ENCODE measurements at regions not wholly inside any gene's neighbourhood (a gene's known extent, or its start where the extent isn't known, plus 50 kb on each side); places are given as distances from the start of the nearest gene placed in this dataset.

GRCh38 chr7:9241826-9242225 lies 808.4 kb downstream of the NXPH1 start:
- no peak overlapping the region for H3K27ac Mint-ChIP-seq

GRCh38 chr7:9242636-9243035 lies 809.2 kb downstream of the NXPH1 start:
- no CpG with 5 or more reads among the region's 3 CpGs for WGBS (ENCODE audit: insufficient coverage)
- DNase-seq (no peak), ATAC-seq (replicated peaks in 1 of 4) (no peak)
- no peaks in the 10 kb centered on the region for H3K4me1 Mint-ChIP-seq
- no peaks in the 10 kb centered on the region for H3K27me3 ChIP-seq (replicated peaks in 1 of 2; ENCODE audit: control insufficient read depth in 2 of 2, extremely low read depth in 1 of 2, insufficient read depth in 2 of 2, low read length in 1 of 2)
- peaks cover 10 to 21% (median 13%) of the 10 kb centered on the region in 3 donors for H3K9me3 Mint-ChIP-seq
- no peak overlapping the region for H3K4me3 Mint-ChIP-seq
- CTCF ChIA-PET: no interaction called here
- no peaks in the 10 kb centered on the region for H3K27me3 Mint-ChIP-seq
- no peaks in the 10 kb centered on the region for H3K4me1 ChIP-seq (ENCODE audit: control insufficient read depth in 1 of 2, extremely low read depth in 1 of 2, insufficient read depth in 2 of 2, low read length in 2 of 2)
- no peak overlapping the region for H3K27ac Mint-ChIP-seq
- POLR2A ChIA-PET: no interaction called here
- H3K36me3 ChIP-seq (ENCODE audit: control insufficient read depth in 2 of 2, extremely low read depth in 1 of 2, insufficient read depth in 1 of 2, low read length in 1 of 2): no peaks in the 10 kb centered on the region
- no peaks in the 10 kb centered on the region for H3K36me3 Mint-ChIP-seq
- no peak overlapping the region for H3K4me3 ChIP-seq (ENCODE audit: control insufficient read depth in 1 of 2, extremely low read depth in 1 of 2, low read length in 1 of 2)
- H3K27ac ChIP-seq (ENCODE audit: low read length): no peak overlapping the region
- no peaks in the 10 kb centered on the region for H3K9me3 ChIP-seq

More at GRCh38 chr7:9241826-9242225, 808.4 kb downstream of the NXPH1 start:
- H3K9me3 Mint-ChIP-seq: peaks cover 10 to 20% (median 13%) of the 10 kb centered on the region in 3 donors
- no peak overlapping the region for H3K4me3 Mint-ChIP-seq
- WGBS (ENCODE audit: insufficient coverage): no CpG with 5 or more reads among the region's 1 CpG
- H3K27ac ChIP-seq (ENCODE audit: low read length): no peak overlapping the region
- no peaks in the 10 kb centered on the region for H3K36me3 Mint-ChIP-seq
- no peak overlapping the region for H3K4me3 ChIP-seq (ENCODE audit: control insufficient read depth in 1 of 2, extremely low read depth in 1 of 2, low read length in 1 of 2)
- no peak for ATAC-seq (replicated peaks in 1 of 4)
- ChIA-PET POLR2A (no interaction called here), CTCF (interaction anchor here in 1 of 2 donors (0.8 kb wide), 1 partner anchor 10 kb away, joined by 3 read pairs; no protein-coding TSS in a partner anchor)
- H3K9me3 ChIP-seq: no peaks in the 10 kb centered on the region
- H3K4me1 Mint-ChIP-seq: no peaks in the 10 kb centered on the region
- no peaks in the 10 kb centered on the region for H3K36me3 ChIP-seq (ENCODE audit: control insufficient read depth in 2 of 2, extremely low read depth in 1 of 2, insufficient read depth in 1 of 2, low read length in 1 of 2)
- no peaks in the 10 kb centered on the region for H3K4me1 ChIP-seq (ENCODE audit: control insufficient read depth in 1 of 2, extremely low read depth in 1 of 2, insufficient read depth in 2 of 2, low read length in 2 of 2)
- H3K27me3 Mint-ChIP-seq: no peaks in the 10 kb centered on the region
- no peaks in the 10 kb centered on the region for H3K27me3 ChIP-seq (replicated peaks in 1 of 2; ENCODE audit: control insufficient read depth in 2 of 2, extremely low read depth in 1 of 2, insufficient read depth in 2 of 2, low read length in 1 of 2)
- no peak for DNase-seq

GRCh38 chr7:9250876-9251275 lies 817.5 kb downstream of the NXPH1 start:
- no peaks in the 10 kb centered on the region for H3K4me1 Mint-ChIP-seq
- POLR2A ChIA-PET: no interaction called here
- Histone ChIP-seq H3K27me3 (replicated peaks in 1 of 2; ENCODE audit: control insufficient read depth in 2 of 2, extremely low read depth in 1 of 2, insufficient read depth in 2 of 2, low read length in 1 of 2) (no peaks in the 10 kb centered on the region), H3K4me3 (ENCODE audit: control insufficient read depth in 1 of 2, extremely low read depth in 1 of 2, low read length in 1 of 2) (peak overlapping the region in 1 of 2 donors; percentile 3), H3K9me3 (peaks cover 2% of the 10 kb centered on the region), H3K4me1 (ENCODE audit: control insufficient read depth in 1 of 2, extremely low read depth in 1 of 2, insufficient read depth in 2 of 2, low read length in 2 of 2) (no peaks in the 10 kb centered on the region), H3K27ac (ENCODE audit: low read length) (no peak overlapping the region), H3K36me3 (ENCODE audit: control insufficient read depth in 2 of 2, extremely low read depth in 1 of 2, insufficient read depth in 1 of 2, low read length in 1 of 2) (no peaks in the 10 kb centered on the region)
- H3K27ac Mint-ChIP-seq: no peak overlapping the region
- no peaks in the 10 kb centered on the region for H3K36me3 Mint-ChIP-seq
- H3K9me3 Mint-ChIP-seq: peaks cover 23 to 26% (median 24%) of the 10 kb centered on the region in 3 donors
- DNase-seq: no peak
- H3K4me3 Mint-ChIP-seq: no peak overlapping the region
- no peaks in the 10 kb centered on the region for H3K27me3 Mint-ChIP-seq
- WGBS (ENCODE audit: insufficient coverage): 70% methylated on average over 3 of the region's 4 CpGs
- CTCF ChIA-PET: no interaction called here
- no peak for ATAC-seq (replicated peaks in 1 of 4)

GRCh38 chr7:9264395-9264794 lies 831.0 kb downstream of the NXPH1 start:
- H3K27me3 Mint-ChIP-seq: no peaks in the 10 kb centered on the region
- Histone ChIP-seq H3K27me3 (replicated peaks in 1 of 2; ENCODE audit: control insufficient read depth in 2 of 2, extremely low read depth in 1 of 2, insufficient read depth in 2 of 2, low read length in 1 of 2) (no peaks in the 10 kb centered on the region), H3K36me3 (ENCODE audit: control insufficient read depth in 2 of 2, extremely low read depth in 1 of 2, insufficient read depth in 1 of 2, low read length in 1 of 2) (no peaks in the 10 kb centered on the region), H3K4me1 (ENCODE audit: control insufficient read depth in 1 of 2, extremely low read depth in 1 of 2, insufficient read depth in 2 of 2, low read length in 2 of 2) (no peaks in the 10 kb centered on the region), H3K27ac (ENCODE audit: low read length) (no peak overlapping the region), H3K9me3 (no peaks in the 10 kb centered on the region), H3K4me3 (ENCODE audit: control insufficient read depth in 1 of 2, extremely low read depth in 1 of 2, low read length in 1 of 2) (no peak overlapping the region)
- H3K36me3 Mint-ChIP-seq: no peaks in the 10 kb centered on the region
- no peak overlapping the region for H3K27ac Mint-ChIP-seq
- 50% methylated on average over 2 of the region's 3 CpGs for WGBS (ENCODE audit: insufficient coverage)
- DNase-seq (no peak), ATAC-seq (replicated peaks in 1 of 4) (no peak)
- no peaks in the 10 kb centered on the region for H3K4me1 Mint-ChIP-seq
- H3K4me3 Mint-ChIP-seq: no peak overlapping the region
- POLR2A ChIA-PET: no interaction called here
- peaks cover 15 to 22% (median 18%) of the 10 kb centered on the region in 3 donors for H3K9me3 Mint-ChIP-seq
- CTCF ChIA-PET: no interaction called here

- ATAC-seq (replicated peaks in 1 of 4) (no peak), DNase-seq (no peak)
- POLR2A ChIA-PET: no interaction called here
- Mint-ChIP-seq H3K9me3 (peaks cover 0 to 5% (median 3%) of the 10 kb centered on the region in 3 donors), H3K4me1 (no peaks in the 10 kb centered on the region), H3K4me3 (no peak overlapping the region), H3K27ac (no peak overlapping the region), H3K27me3 (no peaks in the 10 kb centered on the region), H3K36me3 (no peaks in the 10 kb centered on the region)
- Histone ChIP-seq H3K4me3 (ENCODE audit: control insufficient read depth in 1 of 2, extremely low read depth in 1 of 2, low read length in 1 of 2) (no peak overlapping the region), H3K27me3 (replicated peaks in 1 of 2; ENCODE audit: control insufficient read depth in 2 of 2, extremely low read depth in 1 of 2, insufficient read depth in 2 of 2, low read length in 1 of 2) (no peaks in the 10 kb centered on the region), H3K36me3 (ENCODE audit: control insufficient read depth in 2 of 2, extremely low read depth in 1 of 2, insufficient read depth in 1 of 2, low read length in 1 of 2) (no peaks in the 10 kb centered on the region), H3K9me3 (no peaks in the 10 kb centered on the region), H3K27ac (ENCODE audit: low read length) (no peak overlapping the region), H3K4me1 (ENCODE audit: control insufficient read depth in 1 of 2, extremely low read depth in 1 of 2, insufficient read depth in 2 of 2, low read length in 2 of 2) (no peaks in the 10 kb centered on the region)
- CTCF ChIA-PET: no interaction called here
These were observed 846.7 kb downstream of the NXPH1 start for GRCh38 chr7:9280088-9280487.

- no peak overlapping the region for H3K27ac Mint-ChIP-seq
- 100% methylated on average over 1 of the region's 2 CpGs for WGBS (ENCODE audit: insufficient coverage)
- POLR2A ChIA-PET: no interaction called here
These were observed 849.8 kb downstream of the NXPH1 start for GRCh38 chr7:9283246-9283645.

GRCh38 chr7:9302436-9302835 lies 869.0 kb downstream of the NXPH1 start:
- Mint-ChIP-seq H3K4me1 (no peaks in the 10 kb centered on the region), H3K9me3 (peaks cover 2 to 6% (median 3%) of the 10 kb centered on the region in 3 donors), H3K36me3 (no peaks in the 10 kb centered on the region), H3K4me3 (no peak overlapping the region), H3K27me3 (no peaks in the 10 kb centered on the region), H3K27ac (no peak overlapping the region)
- H3K4me1 ChIP-seq (ENCODE audit: control insufficient read depth in 1 of 2, extremely low read depth in 1 of 2, insufficient read depth in 2 of 2, low read length in 2 of 2): no peaks in the 10 kb centered on the region
- H3K27ac ChIP-seq (ENCODE audit: low read length): no peak overlapping the region
- no peak overlapping the region for H3K4me3 ChIP-seq (ENCODE audit: control insufficient read depth in 1 of 2, extremely low read depth in 1 of 2, low read length in 1 of 2)
- ChIA-PET POLR2A (no interaction called here), CTCF (no interaction called here)
- DNase-seq (no peak), ATAC-seq (replicated peaks in 1 of 4) (no peak)
- H3K36me3 ChIP-seq (ENCODE audit: control insufficient read depth in 2 of 2, extremely low read depth in 1 of 2, insufficient read depth in 1 of 2, low read length in 1 of 2): no peaks in the 10 kb centered on the region
- no peaks in the 10 kb centered on the region for H3K9me3 ChIP-seq
- no peaks in the 10 kb centered on the region for H3K27me3 ChIP-seq (replicated peaks in 1 of 2; ENCODE audit: control insufficient read depth in 2 of 2, extremely low read depth in 1 of 2, insufficient read depth in 2 of 2, low read length in 1 of 2)
- WGBS (ENCODE audit: insufficient coverage): no CpG with 5 or more reads among the region's 4 CpGs

More at GRCh38 chr7:9283246-9283645, 849.8 kb downstream of the NXPH1 start:
- Histone ChIP-seq H3K9me3 (no peaks in the 10 kb centered on the region), H3K27me3 (replicated peaks in 1 of 2; ENCODE audit: control insufficient read depth in 2 of 2, extremely low read depth in 1 of 2, insufficient read depth in 2 of 2, low read length in 1 of 2) (no peaks in the 10 kb centered on the region), H3K27ac (ENCODE audit: low read length) (no peak overlapping the region), H3K36me3 (ENCODE audit: control insufficient read depth in 2 of 2, extremely low read depth in 1 of 2, insufficient read depth in 1 of 2, low read length in 1 of 2) (no peaks in the 10 kb centered on the region), H3K4me1 (ENCODE audit: control insufficient read depth in 1 of 2, extremely low read depth in 1 of 2, insufficient read depth in 2 of 2, low read length in 2 of 2) (no peaks in the 10 kb centered on the region), H3K4me3 (ENCODE audit: control insufficient read depth in 1 of 2, extremely low read depth in 1 of 2, low read length in 1 of 2) (no peak overlapping the region)
- no peak overlapping the region for H3K4me3 Mint-ChIP-seq
- no peaks in the 10 kb centered on the region for H3K27me3 Mint-ChIP-seq
- DNase-seq (no peak), ATAC-seq (replicated peaks in 1 of 4) (no peak)
- H3K4me1 Mint-ChIP-seq: no peaks in the 10 kb centered on the region
- peaks cover 10 to 19% (median 12%) of the 10 kb centered on the region in 3 donors for H3K9me3 Mint-ChIP-seq
- no peaks in the 10 kb centered on the region for H3K36me3 Mint-ChIP-seq
- CTCF ChIA-PET: no interaction called here

All from T-cell (primary cell).